GM12878 (cell line): ENCODE measurements at regions not wholly inside any gene's neighbourhood (a gene's known extent, or its start where the extent isn't known, plus 50 kb on each side); places are given as distances from the start of the nearest gene placed in this dataset.

Experiments used
- ATAC-seq: fragments of 200-7000 bp; cut with Tn5 transposase; 3 replicates; pipeline ENCODE4 v1.9.1; 2020; ENCODE audit warnings: mild to moderate bottlenecking, moderate library complexity
- BruUV-seq: library from RNA; stranded (reverse); fragments of 400-500 nt; replicated peaks from 2 replicates; lab custom pipeline; 2021; lab: Mats Ljungman, UMichigan
- CTCF ChIA-PET: fragments of 300-600 bp; sonication (Branson Sonifier 250); formaldehyde crosslinking; extraction: SDS; loops from one replicate; lab custom pipeline; 2021; ENCODE audit warnings: inconsistent platforms; lab: Yijun Ruan, JAX
- POLR2A ChIA-PET: fragments of 350-600 bp; formaldehyde crosslinking; extraction: SDS; loops from one replicate; lab custom pipeline; 2021; ENCODE audit warnings: inconsistent platforms; lab: Charles Lee
- RAD21 ChIA-PET: fragments of 300-600 bp; sonication (Branson Sonifier 250); formaldehyde crosslinking; loops from one replicate; lab custom pipeline; 2023; ENCODE audit warnings: antibody characterized with exemption; ENCODE audit not compliant: unreplicated experiment; lab: Charles Lee
- SMC1A ChIA-PET: fragments of 300-600 bp; sonication (Branson Sonifier 250); formaldehyde crosslinking; loops from one replicate; lab custom pipeline; 2023; ENCODE audit not compliant: unreplicated experiment, uncharacterized antibody; lab: Charles Lee
- DNase-seq: peaks from one replicate; pipeline ENCODE4 v3.0.0-alpha.2; 2011; ENCODE audit warnings: low read depth, low spot score
- FAIRE-seq: peaks from 3 replicates; lab custom pipeline; 2011; peaks lifted over from hg19 to GRCh38; lab: Jason Lieb, UNC
- H2AFZ ChIP-seq: 2 replicates; pipeline ENCODE4 v1.6.0; 2011; ENCODE audit warnings: low read depth, low read length, control low read depth; ENCODE audit not compliant: control insufficient read depth
- H3K27ac ChIP-seq: 2 replicates; pipeline ENCODE4 v1.5.1; 2011; ENCODE audit warnings: control low read depth; ENCODE audit not compliant: control insufficient read depth, insufficient read depth
- H3K27me3 ChIP-seq, 2 experiments: replicated peaks in 1 of 2; 2 replicates each; pipeline versions ENCODE4 v1.6.0 to v1.6.1; 2011; ENCODE audit warnings: low read length in 1 of 2; ENCODE audit not compliant: control insufficient read depth in 2 of 2, insufficient read depth in 2 of 2
- H3K36me3 ChIP-seq, 2 experiments: 2 replicates each; pipeline ENCODE4 v1.5.1; 2011; ENCODE audit warnings: low read length in 1 of 2; ENCODE audit not compliant: control insufficient read depth in 2 of 2, insufficient read depth in 2 of 2
- H3K4me1 ChIP-seq: 2 replicates; pipeline ENCODE4 v1.6.1; 2011; ENCODE audit warnings: mild to moderate bottlenecking, low read length, moderate library complexity, mixed read lengths; ENCODE audit not compliant: control insufficient read depth, insufficient read depth
- H3K4me2 ChIP-seq: 2 replicates; pipeline ENCODE4 v1.6.0; 2011; ENCODE audit warnings: control low read depth; ENCODE audit not compliant: control insufficient read depth, insufficient read depth
- H3K4me3 ChIP-seq: fragments of 200-600 bp; sonication (generic); 2 replicates; pipeline ENCODE4 v1.5.1; 2016
- H3K79me2 ChIP-seq: 2 replicates; pipeline ENCODE4 v1.6.0; 2011; ENCODE audit warnings: low read length; ENCODE audit not compliant: control insufficient read depth, insufficient read depth
- H3K9ac ChIP-seq: 2 replicates; pipeline ENCODE4 v1.8.0; 2011; ENCODE audit warnings: low read length, control low read depth, mixed read lengths; ENCODE audit not compliant: control insufficient read depth, insufficient read depth
- H3K9me3 ChIP-seq: replicated peaks from 3 replicates; pipeline ENCODE4 v1.5.1; 2011; ENCODE audit warnings: mild to moderate bottlenecking, low read length; ENCODE audit not compliant: control insufficient read depth, insufficient read depth
- H4K20me1 ChIP-seq: 2 replicates; pipeline ENCODE4 v1.6.0; 2011; ENCODE audit not compliant: control insufficient read depth, insufficient read depth
- ASH2L ChIP-seq: fragments of 300-600, 200-600 bp; sonication (generic); IDR thresholded peaks from 2 replicates; pipeline ENCODE4 v1.6.1; 2017; ENCODE audit warnings: low read depth, mild to moderate bottlenecking, borderline replicate concordance
- HCFC1 ChIP-seq: fragments of 150-350 bp; IDR thresholded peaks from 2 replicates; pipeline ENCODE4 v1.6.1; 2014; ENCODE audit warnings: low read length
- PAX8 ChIP-seq: fragments of 450-650 bp; IDR thresholded peaks from 2 replicates; pipeline ENCODE4 v1.6.1; 2017; ENCODE audit warnings: mild to moderate bottlenecking, moderate library complexity
- ZNF207 ChIP-seq: fragments of 450-650 bp; IDR thresholded peaks from 2 replicates; pipeline ENCODE4 v1.6.1; 2014; ENCODE audit warnings: antibody characterized with exemption, mild to moderate bottlenecking, borderline replicate concordance
- WGBS: methylation state at CpG from one replicate; pipeline ENCODE4 v1.1.6; 2016; ENCODE audit warnings: low lambda C conversion rate; ENCODE audit not compliant: insufficient replicate concordance, insufficient coverage; ENCODE audit errors: missing lambda C conversion rate; 5-methylcytosine and 5-hydroxymethylcytosine counted together
- in situ Hi-C: fragments of 300-500 bp; cut with MboI; formaldehyde crosslinking; loops from 9 replicates; pipeline ENCODE4 v1.14.3; 2018; ENCODE audit warnings: mixed read lengths
- intact Hi-C: fragments of 100-400 bp; cut with micrococcal nuclease; formaldehyde crosslinking; loops from one replicate; pipeline ENCODE4 v1.14.2; 2022; ENCODE audit not compliant: unreplicated experiment
- TF ChIP-seq, protein P1 (sequence below): IDR thresholded peaks from 2 replicates; pipeline ENCODE4 v1.6.1; 2012; ENCODE audit warnings: mild to moderate bottlenecking, low read depth, low read length
- TF ChIP-seq, protein P2 (sequence below): IDR thresholded peaks from 2 replicates; pipeline ENCODE4 v1.6.1; 2012; ENCODE audit warnings: low read depth, low read length, improper control_type of control experiment
- TF ChIP-seq, protein P3 (sequence below): fragments of 450-650 bp; IDR thresholded peaks from 2 replicates; pipeline ENCODE4 v1.6.1; 2017; ENCODE audit warnings: mild to moderate bottlenecking, low read depth, inconsistent platforms; ENCODE audit not compliant: poor library complexity, severe bottlenecking
- TF ChIP-seq, protein P4 (sequence below): fragments of 450-650 bp; IDR thresholded peaks from 2 replicates; pipeline ENCODE4 v1.6.1; 2017; ENCODE audit warnings: mild to moderate bottlenecking

DNA sequence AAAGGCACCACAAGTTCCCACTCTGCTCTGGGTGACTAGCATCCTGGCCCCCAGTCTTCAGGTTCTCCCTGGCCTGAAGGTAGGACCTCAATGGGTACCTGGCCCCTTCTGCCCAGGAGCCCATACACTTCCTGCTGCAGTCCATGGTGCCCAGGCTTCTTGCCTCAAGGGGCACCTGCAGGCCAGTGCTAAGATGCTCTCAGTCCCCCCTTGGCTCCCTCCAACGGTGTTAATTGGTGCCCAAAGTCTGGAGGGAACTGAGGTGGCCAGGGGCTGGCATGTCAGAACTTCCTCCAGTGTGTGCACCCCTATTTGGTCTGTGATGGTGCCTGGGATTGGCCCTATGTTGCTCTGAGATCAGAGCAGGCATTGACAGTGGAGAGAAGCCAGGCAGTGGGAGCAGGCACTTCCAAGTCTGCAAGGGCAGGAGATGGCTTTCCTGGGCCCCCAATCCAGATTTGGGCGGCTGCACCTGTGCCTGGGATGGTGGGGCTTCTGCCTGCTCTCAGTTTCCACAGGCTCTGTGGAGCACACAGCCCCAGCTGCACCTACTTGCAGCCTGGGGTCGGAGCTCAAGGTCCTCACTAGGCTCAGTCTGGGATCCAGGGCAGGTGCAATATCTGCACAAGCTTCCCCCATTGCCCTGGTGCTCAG lies 301.6 kb downstream of the FAM47B start (continued):
- TF ChIP-seq, protein P1, sequence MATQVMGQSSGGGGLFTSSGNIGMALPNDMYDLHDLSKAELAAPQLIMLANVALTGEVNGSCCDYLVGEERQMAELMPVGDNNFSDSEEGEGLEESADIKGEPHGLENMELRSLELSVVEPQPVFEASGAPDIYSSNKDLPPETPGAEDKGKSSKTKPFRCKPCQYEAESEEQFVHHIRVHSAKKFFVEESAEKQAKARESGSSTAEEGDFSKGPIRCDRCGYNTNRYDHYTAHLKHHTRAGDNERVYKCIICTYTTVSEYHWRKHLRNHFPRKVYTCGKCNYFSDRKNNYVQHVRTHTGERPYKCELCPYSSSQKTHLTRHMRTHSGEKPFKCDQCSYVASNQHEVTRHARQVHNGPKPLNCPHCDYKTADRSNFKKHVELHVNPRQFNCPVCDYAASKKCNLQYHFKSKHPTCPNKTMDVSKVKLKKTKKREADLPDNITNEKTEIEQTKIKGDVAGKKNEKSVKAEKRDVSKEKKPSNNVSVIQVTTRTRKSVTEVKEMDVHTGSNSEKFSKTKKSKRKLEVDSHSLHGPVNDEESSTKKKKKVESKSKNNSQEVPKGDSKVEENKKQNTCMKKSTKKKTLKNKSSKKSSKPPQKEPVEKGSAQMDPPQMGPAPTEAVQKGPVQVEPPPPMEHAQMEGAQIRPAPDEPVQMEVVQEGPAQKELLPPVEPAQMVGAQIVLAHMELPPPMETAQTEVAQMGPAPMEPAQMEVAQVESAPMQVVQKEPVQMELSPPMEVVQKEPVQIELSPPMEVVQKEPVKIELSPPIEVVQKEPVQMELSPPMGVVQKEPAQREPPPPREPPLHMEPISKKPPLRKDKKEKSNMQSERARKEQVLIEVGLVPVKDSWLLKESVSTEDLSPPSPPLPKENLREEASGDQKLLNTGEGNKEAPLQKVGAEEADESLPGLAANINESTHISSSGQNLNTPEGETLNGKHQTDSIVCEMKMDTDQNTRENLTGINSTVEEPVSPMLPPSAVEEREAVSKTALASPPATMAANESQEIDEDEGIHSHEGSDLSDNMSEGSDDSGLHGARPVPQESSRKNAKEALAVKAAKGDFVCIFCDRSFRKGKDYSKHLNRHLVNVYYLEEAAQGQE, result no peak

DNA sequence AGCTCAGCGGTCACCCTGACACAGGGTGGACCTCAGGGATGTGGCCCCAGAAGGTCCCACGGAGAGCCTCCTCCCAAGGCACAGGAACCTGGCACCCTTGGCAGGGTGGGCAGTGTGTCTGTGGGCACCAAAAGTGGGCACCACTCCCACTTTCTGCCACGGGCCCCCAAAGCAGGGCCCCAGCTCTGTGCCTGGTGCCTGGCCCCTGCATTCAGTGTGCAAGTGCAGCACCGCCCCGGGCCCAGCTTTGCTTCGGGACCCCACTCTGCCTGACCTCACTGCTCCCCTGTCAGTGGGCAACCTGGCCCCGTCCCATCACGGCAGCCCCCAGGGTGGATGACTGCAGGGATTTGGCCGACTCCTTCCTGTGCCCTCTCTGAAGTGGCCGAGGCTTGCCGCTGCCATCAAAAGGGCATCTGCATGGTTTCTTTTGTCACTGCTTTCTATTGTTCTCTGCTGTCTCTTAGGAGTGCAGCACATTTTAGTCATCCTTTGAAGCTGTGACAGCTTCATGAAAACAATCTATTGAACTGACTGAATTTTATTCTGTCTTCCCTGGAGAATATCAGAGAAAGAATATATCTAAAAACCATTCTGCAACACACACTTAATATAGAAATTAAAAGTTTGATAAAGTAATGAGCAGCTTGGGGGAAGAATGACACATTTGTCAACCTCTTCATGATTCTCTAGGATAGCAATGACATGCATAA lies 302.4 kb downstream of the FAM47B start:
- TF ChIP-seq ASH2L (no peak), HCFC1 (no peak), ZNF207 (no peak), PAX8 (no peak)
- TF ChIP-seq, protein P2, sequence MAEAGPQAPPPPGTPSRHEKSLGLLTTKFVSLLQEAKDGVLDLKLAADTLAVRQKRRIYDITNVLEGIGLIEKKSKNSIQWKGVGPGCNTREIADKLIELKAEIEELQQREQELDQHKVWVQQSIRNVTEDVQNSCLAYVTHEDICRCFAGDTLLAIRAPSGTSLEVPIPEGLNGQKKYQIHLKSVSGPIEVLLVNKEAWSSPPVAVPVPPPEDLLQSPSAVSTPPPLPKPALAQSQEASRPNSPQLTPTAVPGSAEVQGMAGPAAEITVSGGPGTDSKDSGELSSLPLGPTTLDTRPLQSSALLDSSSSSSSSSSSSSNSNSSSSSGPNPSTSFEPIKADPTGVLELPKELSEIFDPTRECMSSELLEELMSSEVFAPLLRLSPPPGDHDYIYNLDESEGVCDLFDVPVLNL, result no peak
- TF ChIP-seq, protein P3, sequence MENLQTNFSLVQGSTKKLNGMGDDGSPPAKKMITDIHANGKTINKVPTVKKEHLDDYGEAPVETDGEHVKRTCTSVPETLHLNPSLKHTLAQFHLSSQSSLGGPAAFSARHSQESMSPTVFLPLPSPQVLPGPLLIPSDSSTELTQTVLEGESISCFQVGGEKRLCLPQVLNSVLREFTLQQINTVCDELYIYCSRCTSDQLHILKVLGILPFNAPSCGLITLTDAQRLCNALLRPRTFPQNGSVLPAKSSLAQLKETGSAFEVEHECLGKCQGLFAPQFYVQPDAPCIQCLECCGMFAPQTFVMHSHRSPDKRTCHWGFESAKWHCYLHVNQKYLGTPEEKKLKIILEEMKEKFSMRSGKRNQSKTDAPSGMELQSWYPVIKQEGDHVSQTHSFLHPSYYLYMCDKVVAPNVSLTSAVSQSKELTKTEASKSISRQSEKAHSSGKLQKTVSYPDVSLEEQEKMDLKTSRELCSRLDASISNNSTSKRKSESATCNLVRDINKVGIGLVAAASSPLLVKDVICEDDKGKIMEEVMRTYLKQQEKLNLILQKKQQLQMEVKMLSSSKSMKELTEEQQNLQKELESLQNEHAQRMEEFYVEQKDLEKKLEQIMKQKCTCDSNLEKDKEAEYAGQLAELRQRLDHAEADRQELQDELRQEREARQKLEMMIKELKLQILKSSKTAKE, result no peak
- TF ChIP-seq, protein P4, sequence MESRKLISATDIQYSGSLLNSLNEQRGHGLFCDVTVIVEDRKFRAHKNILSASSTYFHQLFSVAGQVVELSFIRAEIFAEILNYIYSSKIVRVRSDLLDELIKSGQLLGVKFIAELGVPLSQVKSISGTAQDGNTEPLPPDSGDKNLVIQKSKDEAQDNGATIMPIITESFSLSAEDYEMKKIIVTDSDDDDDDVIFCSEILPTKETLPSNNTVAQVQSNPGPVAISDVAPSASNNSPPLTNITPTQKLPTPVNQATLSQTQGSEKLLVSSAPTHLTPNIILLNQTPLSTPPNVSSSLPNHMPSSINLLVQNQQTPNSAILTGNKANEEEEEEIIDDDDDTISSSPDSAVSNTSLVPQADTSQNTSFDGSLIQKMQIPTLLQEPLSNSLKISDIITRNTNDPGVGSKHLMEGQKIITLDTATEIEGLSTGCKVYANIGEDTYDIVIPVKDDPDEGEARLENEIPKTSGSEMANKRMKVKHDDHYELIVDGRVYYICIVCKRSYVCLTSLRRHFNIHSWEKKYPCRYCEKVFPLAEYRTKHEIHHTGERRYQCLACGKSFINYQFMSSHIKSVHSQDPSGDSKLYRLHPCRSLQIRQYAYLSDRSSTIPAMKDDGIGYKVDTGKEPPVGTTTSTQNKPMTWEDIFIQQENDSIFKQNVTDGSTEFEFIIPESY, result no peak
- SMC1A ChIA-PET, result no interaction called here
- DNase-seq (no peak), ATAC-seq (no peak), FAIRE-seq (no peak)
- H3K4me1 ChIP-seq, result no peaks in the 10 kb centered on the region
- H2AFZ ChIP-seq, result no peak overlapping the region
- no peak overlapping the region for H3K4me3 ChIP-seq
- intact Hi-C loops, result no loop called here
- H4K20me1 ChIP-seq, result no peaks in the 10 kb centered on the region
- H3K27ac ChIP-seq, result no peak overlapping the region
- H3K9me3 ChIP-seq, result no peaks in the 10 kb centered on the region
- H3K27me3 ChIP-seq, result no peaks in the 10 kb centered on the region
- BruUV-seq, result no TSS peak
- H3K79me2 ChIP-seq, result no peaks in the 10 kb centered on the region
- 36% methylated on average over 11 of the region's 11 CpGs for WGBS
- CTCF ChIA-PET, result interaction anchor here (0.9 kb wide), 1 partner anchor 9 kb away, joined by 3 read pairs; no protein-coding TSS in a partner anchor
- H3K9ac ChIP-seq, result no peak overlapping the region
- H3K4me2 ChIP-seq, result no peak overlapping the region
- in situ Hi-C loops, result no loop called here
- H3K36me3 ChIP-seq, result no peaks in the 10 kb centered on the region
- POLR2A ChIA-PET, result no interaction called here
- RAD21 ChIA-PET, result no interaction called here
